Stomach smooth muscle (tissue), 2 donors: ENCODE measurements at regions not wholly inside any gene's neighbourhood (a gene's known extent, or its start where the extent isn't known, plus 50 kb on each side); places are given as distances from the start of the nearest gene placed in this dataset.
"Not testable (repeated sequence)": the region's sequence is repeated elsewhere in the genome, so short reads cannot be mapped to it uniquely, and the experiment has no call there.

Experiments used
- H3K27ac ChIP-seq: one replicate; pipeline ENCODE4 v1.7.0; 2013; ENCODE audit warnings: mild to moderate bottlenecking, low read length, inconsistent platforms
- H3K27me3 ChIP-seq, 2 donors: one replicate each; pipeline ENCODE4 v1.7.0; 2013; ENCODE audit warnings: low read length in 2 of 2; ENCODE audit not compliant: insufficient read depth in 2 of 2, control insufficient read depth in 1 of 2
- H3K36me3 ChIP-seq, 2 donors: one replicate each; pipeline ENCODE4 v1.7.0; 2013; ENCODE audit warnings: low read length in 2 of 2; ENCODE audit not compliant: control insufficient read depth in 2 of 2, insufficient read depth in 2 of 2
- H3K4me1 ChIP-seq: one replicate; pipeline ENCODE4 v1.7.0; 2013; ENCODE audit warnings: low read length; ENCODE audit not compliant: control insufficient read depth, insufficient read depth
- H3K4me3 ChIP-seq, 2 donors: one replicate each; pipeline ENCODE4 v1.7.0; 2013; ENCODE audit warnings: low read length in 2 of 2
- H3K9ac ChIP-seq, 2 donors: one replicate each; pipeline ENCODE4 v1.7.0; 2013; ENCODE audit warnings: low read length in 2 of 2, mild to moderate bottlenecking in 1 of 2
- H3K9me3 ChIP-seq, 2 donors: one replicate each; pipeline ENCODE4 v1.7.0; 2013; ENCODE audit warnings: low read length in 2 of 2; ENCODE audit not compliant: control insufficient read depth in 2 of 2
- donor health status: healthy.
- donor health status: Pancreatic carcinoma.

GRCh38 chr4:14410516-14410915, 591.8 kb upstream of the CPEB2 start:
- Histone ChIP-seq H3K36me3 (no peaks in the 10 kb centered on the region), H3K4me3 (no peak overlapping the region), H3K27me3 (no peaks in the 10 kb centered on the region), H3K27ac (no peak overlapping the region), H3K9ac (no peak overlapping the region), H3K9me3 (no peaks in the 10 kb centered on the region), H3K4me1 (peaks cover 1% of the 10 kb centered on the region)

- H3K27ac ChIP-seq, result no peak overlapping the region
Observed at GRCh38 chr4:14415146-14415545, 587.1 kb upstream of the CPEB2 start.

GRCh38 chr4:14419516-14419915, 582.8 kb upstream of the CPEB2 start:
- no peak overlapping the region for H3K27ac ChIP-seq
- H3K9me3 ChIP-seq, result no peaks in the 10 kb centered on the region
- no peaks in the 10 kb centered on the region for H3K27me3 ChIP-seq
- no peaks in the 10 kb centered on the region for H3K4me1 ChIP-seq
- H3K9ac ChIP-seq, result no peak overlapping the region
- H3K4me3 ChIP-seq, result no peak overlapping the region
- no peaks in the 10 kb centered on the region for H3K36me3 ChIP-seq

More at GRCh38 chr4:14415146-14415545, 587.1 kb upstream of the CPEB2 start:
- Histone ChIP-seq H3K36me3 (no peaks in the 10 kb centered on the region), H3K4me3 (no peak overlapping the region), H3K9ac (no peak overlapping the region), H3K4me1 (no peaks in the 10 kb centered on the region), H3K9me3 (no peaks in the 10 kb centered on the region), H3K27me3 (no peaks in the 10 kb centered on the region)

- not testable (repeated sequence) for H3K9ac ChIP-seq, H3K4me1 ChIP-seq, H3K9me3 ChIP-seq, H3K36me3 ChIP-seq, H3K27me3 ChIP-seq, H3K27ac ChIP-seq, H3K4me3 ChIP-seq
Observed at GRCh38 chr4:14426297-14426696, 576.0 kb upstream of the CPEB2 start.

- Histone ChIP-seq H3K27ac (no peak overlapping the region), H3K36me3 (no peaks in the 10 kb centered on the region), H3K4me3 (no peak overlapping the region), H3K9ac (no peak overlapping the region), H3K4me1 (no peaks in the 10 kb centered on the region), H3K9me3 (no peaks in the 10 kb centered on the region), H3K27me3 (no peaks in the 10 kb centered on the region)
Observed at GRCh38 chr4:14428125-14428524, 574.2 kb upstream of the CPEB2 start.

- Histone ChIP-seq H3K4me3 (no peak overlapping the region), H3K27me3 (no peaks in the 10 kb centered on the region), H3K36me3 (no peaks in the 10 kb centered on the region), H3K27ac (no peak overlapping the region), H3K9ac (no peak overlapping the region), H3K9me3 (no peaks in the 10 kb centered on the region), H3K4me1 (no peaks in the 10 kb centered on the region)
Observed at GRCh38 chr4:14431155-14432134, 570.8 kb upstream of the CPEB2 start.

GRCh38 chr4:14434483-14434882, 567.8 kb upstream of the CPEB2 start:
- H3K27me3 ChIP-seq, result no peaks in the 10 kb centered on the region
- H3K4me3 ChIP-seq, result no peak overlapping the region
- H3K36me3 ChIP-seq, result no peaks in the 10 kb centered on the region
- no peak overlapping the region for H3K27ac ChIP-seq
- no peaks in the 10 kb centered on the region for H3K9me3 ChIP-seq
- H3K4me1 ChIP-seq, result no peaks in the 10 kb centered on the region
- no peak overlapping the region for H3K9ac ChIP-seq

GRCh38 chr4:14434916-14435315, 567.4 kb upstream of the CPEB2 start:
- Histone ChIP-seq H3K9ac (no peak overlapping the region), H3K4me3 (no peak overlapping the region), H3K9me3 (no peaks in the 10 kb centered on the region), H3K27ac (no peak overlapping the region), H3K4me1 (no peaks in the 10 kb centered on the region), H3K36me3 (no peaks in the 10 kb centered on the region), H3K27me3 (no peaks in the 10 kb centered on the region)

GRCh38 chr4:14441561-14441960, 560.7 kb upstream of the CPEB2 start:
- Histone ChIP-seq H3K27me3 (no peaks in the 10 kb centered on the region), H3K27ac (no peak overlapping the region), H3K36me3 (no peaks in the 10 kb centered on the region), H3K9me3 (no peaks in the 10 kb centered on the region), H3K9ac (no peak overlapping the region), H3K4me1 (no peaks in the 10 kb centered on the region), H3K4me3 (no peak overlapping the region)

- Histone ChIP-seq H3K4me1 (no peaks in the 10 kb centered on the region), H3K9me3 (no peaks in the 10 kb centered on the region), H3K27me3 (no peaks in the 10 kb centered on the region), H3K4me3 (no peak overlapping the region), H3K27ac (no peak overlapping the region), H3K9ac (no peak overlapping the region), H3K36me3 (no peaks in the 10 kb centered on the region)
Observed at GRCh38 chr4:14445882-14446281, 556.4 kb upstream of the CPEB2 start.

- Histone ChIP-seq H3K4me3 (no peak overlapping the region), H3K9ac (no peak overlapping the region), H3K9me3 (no peaks in the 10 kb centered on the region), H3K36me3 (no peaks in the 10 kb centered on the region), H3K4me1 (no peaks in the 10 kb centered on the region), H3K27ac (no peak overlapping the region), H3K27me3 (no peaks in the 10 kb centered on the region)
Observed at GRCh38 chr4:14446311-14446710, 556.0 kb upstream of the CPEB2 start.
